H1 (cell line): ENCODE measurements at regions not wholly inside any gene's neighbourhood (a gene's known extent, or its start where the extent isn't known, plus 50 kb on each side); places are given as distances from the start of the nearest gene placed in this dataset.

Experiments used
- CTCF ChIA-PET: fragments of 300-600 bp; sonication (Branson Sonifier 250); formaldehyde crosslinking; loops from one replicate; lab custom pipeline; 2021; ENCODE audit not compliant: partially characterized antibody; lab: Charles Lee
- POLR2A ChIA-PET: fragments of 300-600 bp; sonication (Branson Sonifier 250); formaldehyde crosslinking; loops from one replicate; lab custom pipeline; 2021; ENCODE audit warnings: inconsistent platforms; ENCODE audit not compliant: partially characterized antibody; lab: Charles Lee
- DNase-seq, 2 experiments: peaks; one replicate each; pipeline versions ENCODE4 v3.0.0 to v3.0.0-alpha.2; 2010 to 2022; ENCODE audit warnings: low spot score in 2 of 2, low read depth in 1 of 2, mixed read lengths in 1 of 2
- FAIRE-seq: peaks from 2 replicates; lab custom pipeline; 2011; peaks lifted over from hg19 to GRCh38; lab: Jason Lieb, UNC
- H2AFZ ChIP-seq: 2 replicates; pipeline ENCODE4 v1.8.1; 2012; ENCODE audit warnings: low read length, inconsistent platforms
- H2AK5ac ChIP-seq: 2 replicates; pipeline ENCODE4 v1.6.1; 2013; ENCODE audit warnings: low read depth, low read length
- H2BK120ac ChIP-seq: replicated peaks from 2 replicates; pipeline ENCODE3; 2013; ENCODE audit warnings: low read depth, low read length, inconsistent platforms
- H2BK12ac ChIP-seq: 2 replicates; pipeline ENCODE4 v1.6.1; 2013; ENCODE audit warnings: low read depth, low read length
- H2BK15ac ChIP-seq: 2 replicates; pipeline ENCODE4 v1.6.1; 2013; ENCODE audit warnings: low read length
- H2BK20ac ChIP-seq: 2 replicates; pipeline ENCODE4 v1.6.1; 2013; ENCODE audit warnings: low read length
- H2BK5ac ChIP-seq: 2 replicates; pipeline ENCODE4 v1.6.1; 2013; ENCODE audit warnings: low read depth, low read length
- H3K14ac ChIP-seq: 2 replicates; pipeline ENCODE4 v1.6.1; 2013; ENCODE audit warnings: inconsistent platforms; ENCODE audit not compliant: insufficient read length
- H3K18ac ChIP-seq: 2 replicates; pipeline ENCODE4 v1.6.1; 2013; ENCODE audit warnings: low read length; ENCODE audit errors: extremely low read depth
- H3K23ac ChIP-seq: 2 replicates; pipeline ENCODE4 v1.6.1; 2013; ENCODE audit warnings: inconsistent platforms; ENCODE audit not compliant: insufficient read length
- H3K23me2 ChIP-seq: 2 replicates; pipeline ENCODE4 v1.6.1; 2013; ENCODE audit warnings: low read depth, low read length
- H3K27ac ChIP-seq: 2 replicates; pipeline ENCODE4 v1.6.1; 2011; ENCODE audit warnings: low read depth, low read length, inconsistent platforms
- H3K27me3 ChIP-seq, 4 experiments: replicated peaks in 1 of 4; 1 replicate in 1 of 4; 2 replicates in 3 of 4; pipeline versions ENCODE4 v1.6.1 to v1.8.1; 2011 to 2013; ENCODE audit warnings: low read length in 3 of 4, mild to moderate bottlenecking in 3 of 4, inconsistent platforms in 2 of 4, mixed read lengths in 2 of 4, moderate library complexity in 1 of 4; ENCODE audit not compliant: control insufficient read depth in 3 of 4, insufficient read depth in 3 of 4; ENCODE audit errors: extremely low read depth in 1 of 4
- H3K36me3 ChIP-seq, 4 experiments: 2 replicates each; pipeline versions ENCODE4 v1.6.1 to v1.8.1; 2011 to 2013; ENCODE audit warnings: mild to moderate bottlenecking in 4 of 4, low read length in 3 of 4, moderate library complexity in 2 of 4, control low read depth in 1 of 4, inconsistent platforms in 1 of 4; ENCODE audit not compliant: insufficient read depth in 4 of 4, control insufficient read depth in 2 of 4
- H3K4ac ChIP-seq: replicated peaks from 2 replicates; pipeline ENCODE3; 2013; ENCODE audit warnings: low read length, low read depth, mixed read lengths, inconsistent platforms; ENCODE audit not compliant: insufficient read length
- H3K4me1 ChIP-seq, 4 experiments: replicated peaks in 1 of 4; 1 replicate in 1 of 4; 2 replicates in 3 of 4; pipeline versions ENCODE4 v1.6.1 to v1.8.1; 2011 to 2013; ENCODE audit warnings: low read length in 3 of 4, inconsistent platforms in 2 of 4, mixed read lengths in 1 of 4; ENCODE audit not compliant: insufficient read depth in 4 of 4, control insufficient read depth in 3 of 4
- H3K4me2 ChIP-seq, 2 experiments: 2 replicates each; pipeline versions ENCODE4 v1.6.1 to v1.8.1; 2011 to 2013; ENCODE audit warnings: low read depth in 2 of 2, low read length in 2 of 2, control low read depth in 1 of 2, inconsistent platforms in 1 of 2, mild to moderate bottlenecking in 1 of 2; ENCODE audit not compliant: insufficient read depth in 1 of 2
- H3K4me3 ChIP-seq, 4 experiments: fragments of 200-600, 300-600 bp in 1 of 4; sonication (generic), shearing (Covaris generic), sonication (Bioruptor Twin) in 1 of 4; 2 replicates each; pipeline versions ENCODE4 v1.5.1 to v1.8.1; 2011 to 2016; ENCODE audit warnings: low read length in 4 of 4, low read depth in 3 of 4, control low read depth in 2 of 4, inconsistent platforms in 2 of 4, mild to moderate bottlenecking in 2 of 4, mixed read lengths in 1 of 4, moderate library complexity in 1 of 4; ENCODE audit not compliant: insufficient read depth in 2 of 4; ENCODE audit errors: extremely low read depth in 1 of 4
- H3K56ac ChIP-seq: replicated peaks from 2 replicates; pipeline ENCODE3; 2013; ENCODE audit warnings: low read depth, mild to moderate bottlenecking, mixed read lengths, low read length, inconsistent platforms; ENCODE audit not compliant: insufficient read length
- H3K79me1 ChIP-seq: 2 replicates; pipeline ENCODE4 v1.6.1; 2013; ENCODE audit warnings: low read depth, low read length, control low read depth
- H3K79me2 ChIP-seq, 2 experiments: 2 replicates each; pipeline versions ENCODE4 v1.6.1 to v1.8.1; 2012 to 2013; ENCODE audit warnings: low read length in 2 of 2, mild to moderate bottlenecking in 2 of 2, inconsistent platforms in 1 of 2; ENCODE audit not compliant: insufficient read depth in 2 of 2, control insufficient read depth in 1 of 2
- H3K9ac ChIP-seq, 4 experiments: replicated peaks in 1 of 4; 1 replicate in 1 of 4; 2 replicates in 3 of 4; pipeline versions ENCODE4 v1.6.1 to v1.8.1; 2011 to 2013; ENCODE audit warnings: low read depth in 3 of 4, low read length in 3 of 4, control low read depth in 2 of 4, mild to moderate bottlenecking in 2 of 4, moderate library complexity in 2 of 4, inconsistent platforms in 1 of 4; ENCODE audit errors: extremely low read depth in 1 of 4
- H3K9me3 ChIP-seq, 2 experiments: 2 replicates each; pipeline versions ENCODE4 v1.6.1 to v1.8.1; 2012 to 2013; ENCODE audit warnings: mild to moderate bottlenecking in 2 of 2, moderate library complexity in 2 of 2, control low read depth in 1 of 2, inconsistent platforms in 1 of 2, low read depth in 1 of 2, low read length in 1 of 2, mixed read lengths in 1 of 2; ENCODE audit not compliant: insufficient read depth in 2 of 2
- H4K20me1 ChIP-seq, 2 experiments: replicated peaks in 1 of 2; 2 replicates each; pipeline versions ENCODE3 to v1.8.1; 2011 to 2013; ENCODE audit warnings: inconsistent platforms in 2 of 2, low read length in 2 of 2, mild to moderate bottlenecking in 1 of 2; ENCODE audit not compliant: insufficient read depth in 2 of 2, control insufficient read depth in 1 of 2
- H4K5ac ChIP-seq: 2 replicates; pipeline ENCODE4 v1.6.1; 2013; ENCODE audit warnings: low read length, low read depth, mixed read lengths, inconsistent platforms; ENCODE audit not compliant: insufficient read length
- H4K8ac ChIP-seq: 2 replicates; pipeline ENCODE4 v1.8.0; 2013; ENCODE audit warnings: mild to moderate bottlenecking, moderate library complexity, low read length, inconsistent platforms; ENCODE audit not compliant: insufficient read depth; ENCODE audit errors: extremely low read depth
- H4K91ac ChIP-seq: replicated peaks from 2 replicates; pipeline ENCODE3; 2013; ENCODE audit warnings: low read length, mixed read lengths, inconsistent platforms; ENCODE audit not compliant: insufficient read length
- BRCA1 ChIP-seq: IDR thresholded peaks from 2 replicates; pipeline ENCODE4 v1.6.1; 2012; ENCODE audit warnings: low read depth, low read length, improper control_type of control experiment
- EGR1 ChIP-seq: IDR thresholded peaks from 2 replicates; pipeline ENCODE4 v1.6.1; 2011; ENCODE audit warnings: low read depth, low read length, borderline replicate concordance
- JUN ChIP-seq: IDR thresholded peaks from 2 replicates; pipeline ENCODE4 v1.6.1; 2011; ENCODE audit warnings: low read depth, mild to moderate bottlenecking, improper control_type of control experiment, low read length
- KDM5A ChIP-seq: fragments of 200-600 bp; IDR thresholded peaks from 2 replicates; pipeline ENCODE4 v1.7.1; 2012; ENCODE audit warnings: mild to moderate bottlenecking, low read length, inconsistent platforms, mixed read lengths
- RAD21 ChIP-seq, 2 experiments: IDR thresholded peaks in 1 of 2; conservative IDR thresholded peaks in 1 of 2; 2 replicates each; pipeline ENCODE4 v1.6.1; 2011; ENCODE audit warnings: low read depth in 2 of 2, low read length in 2 of 2, improper control_type of control experiment in 1 of 2, inconsistent platforms in 1 of 2, mild to moderate bottlenecking in 1 of 2, moderate library complexity in 1 of 2
- WGBS, 2 experiments: shearing (Covaris generic) in 1 of 2; methylation state at CpG; one replicate each; pipeline versions ENCODE4 v1.1.6 to v1.1.7; 2013 to 2015; ENCODE audit warnings: low lambda C conversion rate in 2 of 2, mixed read lengths in 2 of 2, inconsistent platforms in 1 of 2, low coverage in 1 of 2, missing lambda C conversion rate in 1 of 2; ENCODE audit not compliant: insufficient replicate concordance in 2 of 2, insufficient coverage in 1 of 2, insufficient read length in 1 of 2; ENCODE audit errors: extremely low coverage in 1 of 2, missing lambda C conversion rate in 1 of 2; 5-methylcytosine and 5-hydroxymethylcytosine counted together
- TF ChIP-seq, protein P1 (sequence below): IDR thresholded peaks from 2 replicates; pipeline ENCODE4 v1.6.1; 2011; ENCODE audit warnings: low read length, improper control_type of control experiment

DNA sequence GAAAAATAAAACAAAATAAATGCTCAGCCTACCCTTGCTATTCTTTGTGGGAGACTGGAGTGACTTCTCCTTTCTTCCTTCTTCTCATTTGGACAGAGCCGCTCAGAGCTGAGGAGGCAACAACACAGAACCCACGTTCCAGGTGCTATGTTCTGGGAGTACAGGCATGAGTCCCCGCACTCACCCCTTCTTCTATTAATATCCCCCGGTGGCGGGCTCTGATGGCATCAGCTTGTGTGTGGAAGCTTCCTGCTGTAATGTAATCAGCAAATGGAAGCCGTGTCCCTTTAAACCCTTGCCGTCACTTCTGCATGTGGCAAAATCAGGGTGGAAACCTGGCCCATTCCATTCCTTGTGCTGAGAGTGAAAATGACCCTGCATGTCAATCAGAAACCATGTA is 116.9 kb upstream of the ADARB2 start:
- no peak overlapping the region for H2BK12ac ChIP-seq
- no peak overlapping the region for H4K8ac ChIP-seq
- no peak overlapping the region for H3K14ac ChIP-seq
- no peak overlapping the region for H3K27ac ChIP-seq
- no peak overlapping the region for H4K5ac ChIP-seq
- H4K20me1 ChIP-seq, result no peaks in the 10 kb centered on the region
- H4K91ac ChIP-seq, result no peak overlapping the region
- ChIA-PET POLR2A (no interaction called here), CTCF (no interaction called here)
- H3K4ac ChIP-seq, result no peak overlapping the region
- DNase-seq, result no peak
- no peak overlapping the region for H2BK20ac ChIP-seq
- H3K4me3 ChIP-seq, result no peak overlapping the region
- H3K23me2 ChIP-seq, result no peaks in the 10 kb centered on the region; the same call in 1 of the 2 replicates
- H3K9me3 ChIP-seq, result no peaks in the 10 kb centered on the region
- no peak overlapping the region for H3K56ac ChIP-seq
- TF ChIP-seq EGR1 (no peak), JUN (no peak), KDM5A (no peak), BRCA1 (no peak), RAD21 (IDR thresholded peaks at IDR 0.05 in 1 of 2, conservative IDR thresholded peaks at IDR 0.05 in 1 of 2; ENCODE audit: low read depth in 2 of 2, low read length in 2 of 2) (no peak)
- TF ChIP-seq, protein P1, sequence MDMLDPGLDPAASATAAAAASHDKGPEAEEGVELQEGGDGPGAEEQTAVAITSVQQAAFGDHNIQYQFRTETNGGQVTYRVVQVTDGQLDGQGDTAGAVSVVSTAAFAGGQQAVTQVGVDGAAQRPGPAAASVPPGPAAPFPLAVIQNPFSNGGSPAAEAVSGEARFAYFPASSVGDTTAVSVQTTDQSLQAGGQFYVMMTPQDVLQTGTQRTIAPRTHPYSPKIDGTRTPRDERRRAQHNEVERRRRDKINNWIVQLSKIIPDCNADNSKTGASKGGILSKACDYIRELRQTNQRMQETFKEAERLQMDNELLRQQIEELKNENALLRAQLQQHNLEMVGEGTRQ, result no peak
- WGBS, 2 experiments, result 86% methylated on average over 7 of the region's 7 CpGs; no CpG with 5 or more reads in 1 of the 2 experiments
- H3K79me2 ChIP-seq, result no peaks in the 10 kb centered on the region
- no peaks in the 10 kb centered on the region for H3K36me3 ChIP-seq
- H3K18ac ChIP-seq, result no peak overlapping the region
- H2BK120ac ChIP-seq, result no peak overlapping the region
- FAIRE-seq, result no peak
- no peaks in the 10 kb centered on the region for H3K27me3 ChIP-seq
- no peak overlapping the region for H2AK5ac ChIP-seq
- H3K79me1 ChIP-seq, result no peaks in the 10 kb centered on the region
- no peak overlapping the region for H3K4me2 ChIP-seq
- H2BK15ac ChIP-seq, result no peak overlapping the region
- H3K23ac ChIP-seq, result no peak overlapping the region
- H2AFZ ChIP-seq, result no peak overlapping the region
- H3K4me1 ChIP-seq, result no peaks in the 10 kb centered on the region
- no peak overlapping the region for H2BK5ac ChIP-seq
- no peak overlapping the region for H3K9ac ChIP-seq
